ENCODE measurements at regions not wholly inside any gene's neighbourhood (a gene's known extent, or its start where the extent isn't known, plus 50 kb on each side); places are given as distances from the start of the nearest gene placed in this dataset.

DNA sequence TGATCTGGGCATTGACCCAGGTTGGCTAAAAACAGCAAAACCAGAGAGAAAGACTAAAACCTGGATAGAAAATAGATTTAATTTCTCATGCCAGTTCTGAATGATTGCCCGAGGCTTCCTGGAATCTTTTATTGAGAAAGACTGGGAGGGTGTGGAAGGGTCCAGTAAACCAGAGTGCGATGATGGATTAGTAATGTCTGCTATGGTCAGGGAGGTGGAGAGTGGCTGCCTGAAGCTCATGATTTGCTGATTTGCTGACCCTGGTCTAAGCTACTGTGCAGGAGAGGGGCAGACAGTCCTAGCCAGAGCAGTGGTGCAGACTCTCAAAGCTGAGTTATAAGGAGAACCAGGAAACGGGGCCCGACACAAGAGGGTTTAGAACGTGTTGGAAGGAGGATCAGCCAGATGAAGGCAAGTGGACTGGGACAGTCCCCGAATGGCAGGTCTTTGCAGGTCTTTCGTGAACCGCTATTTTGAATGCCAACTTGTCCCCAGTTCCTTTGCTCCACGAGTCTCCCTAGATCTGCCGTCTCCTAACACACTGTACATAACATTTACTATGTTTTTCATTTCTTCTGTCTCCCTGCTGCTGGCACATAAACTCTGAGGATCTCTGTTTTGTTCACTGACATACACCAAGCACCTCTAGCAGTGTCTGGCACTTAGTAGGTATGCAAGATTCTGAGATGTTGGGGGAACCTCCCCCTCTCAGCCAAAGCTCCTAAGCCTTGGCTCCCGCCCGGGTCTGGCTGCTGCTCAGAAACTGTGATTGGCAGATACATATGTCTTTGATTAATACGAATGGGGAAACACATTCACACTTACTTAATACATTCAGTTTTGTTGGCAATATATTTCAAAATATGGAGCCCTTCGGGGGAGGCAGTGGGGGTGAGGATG is 237.3 kb upstream of the TNRC6C start:
- DNase-seq = no peak

DNA sequence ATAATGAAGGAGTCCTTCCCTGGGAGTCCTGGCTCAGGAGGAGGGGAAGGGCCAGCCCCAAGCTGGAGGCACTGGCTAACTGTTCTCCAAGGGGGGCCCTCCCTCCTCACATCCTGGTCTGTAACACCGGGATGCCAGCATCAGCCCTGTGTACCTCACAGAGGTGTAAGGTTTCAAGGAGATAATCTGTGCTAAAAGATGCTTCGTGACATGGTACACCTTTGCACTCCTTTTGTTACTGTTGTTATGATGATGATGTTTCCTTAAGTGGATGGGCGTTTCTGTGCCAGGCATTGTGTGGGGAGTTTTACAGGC is 236.7 kb upstream of the TNRC6C start:
- no peak for DNase-seq

DNA sequence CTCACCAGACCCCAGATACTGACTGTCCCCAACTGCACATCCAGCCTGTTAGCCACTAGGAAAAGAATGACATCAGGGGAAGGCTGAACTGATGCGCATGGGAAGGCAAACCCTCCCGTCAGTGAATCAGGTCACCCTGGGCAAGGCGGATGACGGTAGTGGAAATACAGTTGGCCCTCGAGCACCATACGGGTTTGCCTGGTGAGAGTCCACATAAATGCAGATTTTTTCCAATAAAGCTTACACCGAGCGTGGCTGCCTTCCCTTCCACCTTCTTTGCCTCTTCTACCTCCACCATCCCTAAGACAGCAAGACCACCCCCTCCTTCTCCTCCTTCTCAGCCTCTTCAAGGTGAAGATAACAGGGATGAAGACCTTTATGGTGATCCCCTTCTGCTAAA is 236.1 kb upstream of the TNRC6C start:
- no peak for DNase-seq

DNA sequence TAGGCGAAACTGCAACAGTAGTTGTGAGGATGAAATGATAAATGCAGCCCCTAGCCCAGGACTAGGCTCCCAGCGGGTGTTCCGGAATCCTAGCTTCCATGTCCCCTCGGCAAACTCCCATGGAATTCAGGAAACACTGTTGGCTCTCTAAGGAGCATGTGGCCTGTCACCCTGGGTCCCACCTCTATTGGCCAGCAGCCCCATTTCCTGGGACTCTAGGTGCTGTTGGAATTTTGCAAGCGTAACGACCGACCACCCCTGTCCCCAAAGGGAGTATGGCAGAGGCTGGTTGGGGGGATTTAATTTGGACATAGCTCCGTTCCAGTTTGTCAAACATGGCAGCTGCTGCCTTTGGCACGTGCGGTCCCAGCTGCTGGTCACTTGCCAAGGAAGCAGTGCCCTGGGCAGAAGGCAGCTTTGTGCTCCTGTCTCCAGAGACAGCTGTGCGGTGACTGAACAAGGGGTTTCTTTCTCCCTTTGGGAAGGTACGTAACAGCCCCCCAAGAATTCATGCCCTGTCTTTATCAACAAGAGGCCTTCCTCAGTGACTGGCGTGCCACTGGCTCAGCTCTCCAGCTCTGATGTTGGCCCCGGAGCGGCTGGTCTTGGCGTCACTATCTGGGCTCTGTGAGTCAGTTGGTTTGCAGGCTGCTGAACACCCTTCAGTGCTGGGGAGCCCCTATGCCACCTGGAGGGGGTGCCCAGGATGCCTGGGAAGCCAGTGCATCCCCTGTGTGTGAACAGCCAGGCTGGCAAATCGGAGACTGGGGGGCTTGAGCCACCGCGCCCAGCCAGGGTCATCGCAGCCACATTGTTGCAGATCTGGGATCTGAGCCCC is 235.2 kb upstream of the TNRC6C start:
- DNase-seq = no peak

DNA sequence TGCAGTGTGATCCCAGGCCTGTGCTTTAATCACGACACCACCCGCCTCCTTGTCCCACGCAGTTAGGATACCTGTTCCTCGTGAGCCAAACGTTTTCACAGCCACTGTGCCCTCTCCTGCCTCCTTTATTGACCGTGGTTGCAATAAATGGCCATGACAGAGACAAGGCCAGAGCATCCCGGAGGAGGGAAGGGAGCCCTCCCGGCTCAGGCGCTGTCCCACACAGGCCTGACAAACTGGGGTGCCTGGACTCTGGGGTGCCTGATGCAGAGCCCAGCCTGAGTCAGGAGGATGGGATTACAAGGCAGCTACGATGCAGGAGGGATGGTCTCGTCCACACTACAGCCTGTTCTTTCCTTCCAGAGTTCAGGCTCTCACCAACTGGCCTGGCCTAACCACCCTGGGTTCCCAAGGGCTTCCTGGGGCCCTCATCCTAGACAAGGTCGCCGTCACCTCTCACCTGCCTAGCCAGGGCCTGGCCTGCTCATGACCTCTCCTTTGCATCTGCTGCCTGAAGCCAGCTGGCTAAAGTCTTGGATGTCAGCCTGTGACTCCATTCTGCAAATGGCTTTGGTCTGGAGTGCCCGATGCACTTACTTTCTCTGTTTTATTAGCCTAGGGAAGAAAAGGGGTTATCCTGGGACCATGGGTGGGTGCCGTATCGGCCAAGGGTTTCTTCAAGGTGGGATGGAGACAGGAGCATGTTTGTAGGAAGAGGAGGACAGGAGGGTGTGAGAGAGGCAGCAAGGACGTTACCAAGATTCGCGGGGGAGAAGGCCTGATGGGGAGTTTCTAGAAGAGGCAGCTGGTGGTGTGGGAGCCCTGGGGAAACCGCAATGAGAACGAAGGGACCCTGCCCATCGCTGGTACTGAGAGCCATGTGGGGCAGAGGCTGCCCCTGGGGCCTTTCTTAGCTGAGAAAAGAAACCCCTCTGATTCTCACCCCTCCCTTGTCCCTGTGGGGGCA is 234.3 kb upstream of the TNRC6C start:
- no peak for DNase-seq

DNA sequence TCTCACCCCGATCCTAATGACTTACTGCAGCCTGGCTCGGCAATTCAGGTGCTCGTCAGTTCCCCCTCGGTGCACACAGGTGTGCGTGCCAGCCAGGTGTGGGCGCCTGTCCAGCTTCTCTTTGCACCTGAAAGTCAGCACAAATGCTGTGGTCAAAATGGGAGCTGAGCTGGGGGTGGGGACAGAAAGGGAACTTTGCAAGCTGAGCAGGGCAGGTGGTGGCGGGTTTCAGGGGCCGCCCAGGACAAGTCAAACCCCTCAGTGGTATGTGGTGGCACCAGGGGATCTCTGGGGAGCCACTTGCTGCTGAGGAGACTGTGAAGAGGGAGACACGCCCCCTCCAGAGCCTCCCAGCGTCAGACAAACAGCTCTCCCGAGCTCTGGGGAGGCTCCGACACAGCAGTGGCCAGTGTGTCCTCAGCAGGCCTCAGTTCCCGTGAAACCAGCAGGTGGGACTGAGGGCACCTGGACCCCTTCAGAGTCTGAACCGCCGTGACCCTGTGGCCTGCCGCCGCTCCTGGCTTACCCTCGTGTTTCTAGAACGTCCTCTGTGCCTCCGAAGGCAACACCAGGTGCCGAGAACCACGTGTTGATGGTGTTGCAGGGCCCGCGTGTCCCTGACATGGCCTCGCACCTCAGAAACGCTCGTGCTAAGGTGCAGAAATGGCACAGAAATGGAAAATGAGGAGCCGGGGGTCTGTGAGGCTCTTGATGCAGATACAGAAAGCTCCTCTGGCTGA is 233.5 kb upstream of the TNRC6C start:
- no peak for DNase-seq

DNA sequence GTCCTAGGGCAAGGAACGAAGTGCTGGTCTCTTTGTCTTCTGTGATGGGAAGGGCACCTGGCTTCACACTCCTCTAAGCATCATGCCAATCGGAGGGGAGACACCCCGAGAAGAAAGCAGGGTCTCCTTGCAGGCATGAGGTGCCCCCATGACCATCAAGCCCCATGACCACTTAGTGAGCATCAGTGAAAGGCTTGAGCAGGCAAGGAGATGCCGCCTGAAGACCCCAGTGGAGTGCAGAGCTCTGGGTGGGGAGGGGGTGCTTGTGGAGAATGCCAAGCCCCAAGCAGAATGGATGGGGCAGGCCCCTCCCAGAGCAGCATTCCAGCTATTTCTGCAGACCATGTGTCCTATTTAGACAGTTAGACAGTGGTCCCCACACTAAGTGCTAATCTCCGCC is 232.7 kb upstream of the TNRC6C start:
- DNase-seq = no peak

DNA sequence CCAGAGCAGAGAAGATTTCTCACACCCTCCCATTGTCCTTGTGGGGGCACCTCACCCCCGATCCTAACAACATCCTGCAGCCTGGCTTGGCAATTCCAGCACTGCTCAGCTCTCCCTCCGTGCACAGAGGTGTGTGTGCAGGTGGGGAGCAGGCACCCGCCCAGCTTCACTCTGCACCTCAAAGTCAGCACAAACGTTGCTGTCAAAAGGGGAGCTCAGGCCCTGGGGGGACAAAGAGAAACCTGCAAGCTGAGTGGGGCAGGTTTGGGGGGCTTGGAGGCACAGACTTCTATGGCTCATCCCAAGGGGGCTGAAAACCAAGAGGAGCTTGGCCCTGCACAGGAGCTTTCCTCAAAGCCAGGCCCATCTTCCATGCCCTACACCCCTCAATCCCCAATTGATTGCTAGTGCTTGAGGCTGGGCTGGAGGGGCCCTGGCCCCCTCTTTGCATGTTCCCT is 231.9 kb upstream of the TNRC6C start:
- no peak for DNase-seq

DNA sequence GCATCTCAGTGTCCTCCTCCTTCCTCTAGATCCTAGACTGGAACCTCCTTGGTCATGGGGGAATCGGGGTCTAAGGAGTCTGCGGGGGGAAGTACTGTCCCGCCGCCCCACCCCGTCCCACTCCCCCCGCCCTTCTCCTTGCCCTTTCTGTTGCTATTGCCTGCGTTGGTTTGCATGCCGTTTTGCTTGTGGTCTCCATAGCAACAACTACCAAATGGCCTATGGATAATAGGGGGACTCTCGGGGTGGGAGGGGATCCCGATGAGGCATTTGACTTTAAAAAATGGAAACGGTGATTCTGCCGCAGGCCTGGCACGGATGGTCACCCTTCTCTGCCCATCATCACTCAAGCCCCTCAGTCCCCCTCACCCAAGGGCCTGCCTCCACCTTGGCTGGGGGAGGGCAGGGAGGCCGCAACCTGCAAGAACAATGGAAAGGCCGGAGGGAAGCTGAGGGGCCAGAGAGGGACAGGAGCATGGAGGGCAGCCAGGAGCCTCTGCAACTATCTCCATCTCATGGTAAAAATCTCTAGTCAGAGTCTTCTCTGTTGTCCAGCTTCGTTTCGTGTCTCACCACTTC is 231.4 kb upstream of the TNRC6C start:
- DNase-seq = no peak

DNA sequence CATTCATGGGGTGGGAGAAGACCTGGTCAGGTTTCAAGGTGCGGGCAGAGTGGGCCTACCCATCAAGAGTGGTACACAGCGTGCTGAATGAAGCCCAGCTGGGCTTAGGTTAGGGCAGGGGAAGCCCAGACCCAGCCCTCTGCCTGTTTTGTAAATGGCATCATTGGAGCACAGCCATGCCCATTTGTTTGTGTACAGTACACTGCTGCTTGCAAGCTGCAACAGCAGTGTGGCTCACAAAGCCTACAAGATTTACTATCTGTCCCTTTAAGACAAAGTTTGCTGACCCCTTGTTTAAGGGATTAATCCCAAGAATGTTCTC is 230.1 kb upstream of the TNRC6C start:
- no peak for DNase-seq

DNA sequence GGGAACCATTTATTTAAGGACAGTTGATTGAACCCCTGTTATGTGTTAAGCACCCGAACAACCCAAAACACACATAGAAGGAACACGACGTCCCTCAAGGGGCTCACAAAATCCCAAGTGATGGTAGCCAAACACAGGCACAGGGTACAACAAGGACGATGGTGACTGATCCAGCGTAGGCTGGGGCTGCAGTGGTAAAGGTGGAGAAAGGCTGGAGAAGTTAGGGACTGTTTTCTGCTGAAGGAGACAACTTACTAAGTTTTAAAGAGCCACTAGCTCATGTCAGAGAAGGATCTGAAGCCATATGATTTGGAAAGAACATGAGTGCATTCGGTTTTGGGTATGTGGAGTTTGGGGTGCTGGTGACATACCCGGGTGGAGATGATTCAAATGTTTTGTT is 229.6 kb upstream of the TNRC6C start:
- no peak for DNase-seq

DNA sequence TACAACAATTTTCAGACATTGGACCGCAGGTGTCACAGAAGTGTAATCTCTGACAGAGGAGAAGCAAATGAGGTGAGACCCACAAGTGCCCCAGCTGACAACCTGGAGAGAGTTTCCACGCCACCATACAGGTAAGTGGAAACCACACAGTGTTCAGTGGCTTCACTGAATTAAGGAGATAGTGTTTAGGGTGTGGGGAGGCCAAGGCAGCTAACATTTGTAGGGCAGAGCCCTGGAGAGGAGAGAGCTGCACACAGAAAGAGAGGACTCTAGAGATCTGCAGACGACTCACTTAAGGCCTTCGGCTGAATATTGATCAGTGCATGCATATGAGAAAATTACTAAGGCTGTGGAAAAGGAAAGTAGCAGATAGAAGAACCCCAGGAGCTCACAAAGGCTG is 228.9 kb upstream of the TNRC6C start:
- DNase-seq = no peak

DNA sequence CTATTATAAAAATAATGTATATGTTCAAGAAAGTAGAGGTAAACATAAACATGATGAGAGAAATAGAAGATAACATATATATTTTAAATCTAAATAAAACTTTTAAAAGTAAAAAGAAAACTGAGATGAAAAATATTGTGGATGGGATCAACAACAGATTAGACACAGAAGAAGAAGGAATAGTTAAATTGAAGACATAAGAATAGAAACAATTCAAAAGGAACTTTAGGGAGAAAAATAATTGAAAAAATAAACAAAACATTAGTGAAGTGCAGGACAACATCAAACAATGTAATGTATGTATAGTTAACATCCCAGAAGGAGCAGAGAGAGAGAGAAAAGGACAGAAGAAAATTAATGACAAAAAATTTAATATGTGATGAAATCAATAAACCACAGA is 228.1 kb upstream of the TNRC6C start:
- DNase-seq = no peak

DNA sequence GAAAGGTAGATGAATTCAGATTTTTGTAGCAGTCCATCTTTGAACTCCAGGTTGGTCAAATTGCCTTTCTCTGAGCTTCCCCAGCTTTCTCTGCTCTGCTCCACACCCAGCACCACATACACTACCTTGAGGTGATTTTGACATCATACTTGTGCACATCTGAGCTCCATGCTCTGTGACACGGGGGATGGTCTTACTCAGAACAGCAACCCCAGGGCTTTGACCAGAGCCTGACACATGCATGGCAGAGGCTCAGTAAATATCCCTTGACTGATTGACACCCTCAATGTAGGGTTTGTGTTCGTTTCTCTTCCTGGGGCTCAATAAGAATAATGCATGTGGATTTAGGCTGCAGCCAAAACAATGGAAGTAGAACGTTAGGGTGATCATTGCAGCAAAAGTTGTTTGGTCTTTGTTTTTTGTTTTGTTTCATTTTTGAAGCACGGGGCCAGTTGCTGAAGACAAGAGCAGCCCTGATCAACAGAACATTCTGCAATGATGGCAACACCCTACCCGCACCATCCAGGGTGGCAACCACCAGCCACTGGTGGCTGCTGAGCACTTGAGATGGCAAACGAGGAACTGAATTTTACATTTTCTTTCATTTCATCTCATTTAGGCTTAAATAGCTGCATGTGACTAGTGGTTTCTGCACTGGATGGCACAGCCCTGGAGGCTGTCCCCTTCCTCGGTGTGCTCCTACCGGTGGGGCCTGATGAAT is 224.8 kb upstream of the TNRC6C start:
- DNase-seq = no peak

DNA sequence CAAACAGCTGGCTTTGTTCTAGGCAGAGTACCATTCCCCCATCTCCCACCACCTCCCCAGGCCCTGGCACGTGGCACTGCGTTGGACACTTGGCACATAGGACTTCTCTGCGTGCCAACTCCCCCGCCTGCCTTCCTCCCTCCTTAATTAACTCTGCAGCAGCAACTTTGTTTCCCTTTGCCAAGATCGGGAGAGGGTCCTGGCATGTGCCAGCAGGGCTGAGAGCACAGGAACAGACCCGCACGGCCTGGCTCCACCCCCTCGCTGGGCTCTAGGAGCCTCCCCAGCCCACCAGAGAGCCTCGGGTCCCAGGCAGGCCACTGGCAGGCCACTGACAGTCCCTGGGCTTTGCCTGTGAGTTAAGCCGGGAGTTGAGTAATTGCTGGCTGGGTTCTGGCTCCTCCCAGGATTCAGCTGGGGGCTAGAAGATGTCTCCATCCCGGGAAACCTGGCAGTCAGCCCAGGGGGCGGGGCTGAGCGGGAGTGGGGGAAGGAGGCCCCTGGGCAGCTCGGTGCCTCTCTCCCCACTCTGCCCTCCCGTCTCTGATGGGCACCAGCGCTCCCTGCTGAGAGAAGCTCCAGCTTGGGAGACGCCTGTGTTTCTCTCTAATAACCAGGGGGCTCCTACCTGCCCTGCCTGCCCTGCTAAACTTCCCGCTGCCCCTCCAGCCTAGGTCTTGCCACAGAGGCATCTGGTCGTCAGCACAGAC is 224.0 kb upstream of the TNRC6C start:
- DNase-seq = no peak

DNA sequence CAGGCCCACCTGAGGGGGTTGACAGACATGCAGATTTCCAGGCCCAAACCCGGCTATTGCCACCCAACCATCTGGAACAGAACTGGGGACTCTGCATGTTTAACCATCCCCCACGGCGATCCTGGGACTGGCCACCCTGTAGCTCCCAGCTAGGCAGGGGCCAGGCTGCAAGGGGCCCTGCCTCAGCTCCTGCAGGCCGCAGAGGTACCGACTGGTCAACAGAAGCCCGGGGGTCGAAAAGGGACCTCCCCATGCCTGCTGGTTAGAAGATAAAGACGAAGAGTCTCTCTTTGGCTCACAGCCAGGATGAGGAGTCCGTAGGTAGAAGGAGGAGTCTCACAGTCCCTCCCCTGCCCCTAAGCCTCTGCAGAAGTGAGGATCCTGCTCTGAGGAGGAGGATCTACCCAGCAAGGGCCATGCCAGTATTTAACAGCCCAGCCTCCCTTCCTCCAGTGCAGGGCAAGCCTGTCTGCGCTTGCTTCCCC is 223.4 kb upstream of the TNRC6C start:
- DNase-seq = no peak

DNA sequence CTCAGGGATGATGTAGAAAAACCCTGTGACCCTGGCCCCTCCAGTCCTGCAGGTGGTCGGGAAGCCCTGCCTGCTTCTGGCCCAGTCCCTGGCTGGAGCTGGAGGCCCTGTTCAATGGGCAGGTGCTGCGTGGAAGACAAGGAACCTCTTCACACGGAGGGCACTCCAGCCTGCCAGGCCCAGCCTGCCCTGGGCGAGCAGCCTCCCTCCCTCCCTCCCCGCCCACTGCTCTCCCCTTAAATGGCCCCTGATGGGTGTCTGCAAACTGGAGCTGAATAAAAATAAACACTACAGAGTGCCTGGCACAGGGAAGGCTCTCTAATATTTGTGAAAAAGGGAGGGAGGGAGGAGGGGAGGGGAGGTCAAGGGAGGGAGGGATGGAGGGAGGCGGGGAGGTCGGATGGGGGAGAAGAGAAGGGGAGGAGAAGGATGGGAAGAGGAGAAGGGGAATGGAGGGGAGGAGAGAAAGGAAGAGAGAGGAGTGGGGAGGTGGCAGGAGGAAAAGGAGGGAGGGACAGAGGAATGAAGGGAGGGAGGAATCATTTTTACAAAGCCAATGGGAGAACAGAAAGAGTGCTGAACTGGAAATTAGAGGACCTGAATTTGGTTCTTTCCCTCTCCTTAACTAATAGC is 222.8 kb upstream of the TNRC6C start:
- DNase-seq = no peak

DNA sequence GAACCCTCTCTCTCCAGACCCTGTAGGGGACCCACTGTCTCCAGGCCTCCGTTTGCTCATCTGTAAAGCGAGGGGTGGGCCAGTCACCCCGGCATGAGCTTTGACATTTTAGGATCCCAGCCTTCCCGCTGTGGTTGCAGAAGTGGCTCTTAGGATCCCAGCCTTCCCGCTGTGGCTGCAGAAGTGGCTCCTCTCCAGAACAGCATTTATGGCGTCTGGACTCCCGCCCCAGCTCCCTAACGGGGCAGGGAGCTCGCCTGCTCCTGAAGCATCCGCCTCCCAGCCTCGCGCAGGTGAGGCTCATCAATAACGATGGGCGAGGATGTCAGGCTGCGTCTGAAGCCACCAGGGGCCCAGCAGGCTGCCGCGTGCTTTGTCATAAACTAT is 222.3 kb upstream of the TNRC6C start:
- DNase-seq = no peak

DNA sequence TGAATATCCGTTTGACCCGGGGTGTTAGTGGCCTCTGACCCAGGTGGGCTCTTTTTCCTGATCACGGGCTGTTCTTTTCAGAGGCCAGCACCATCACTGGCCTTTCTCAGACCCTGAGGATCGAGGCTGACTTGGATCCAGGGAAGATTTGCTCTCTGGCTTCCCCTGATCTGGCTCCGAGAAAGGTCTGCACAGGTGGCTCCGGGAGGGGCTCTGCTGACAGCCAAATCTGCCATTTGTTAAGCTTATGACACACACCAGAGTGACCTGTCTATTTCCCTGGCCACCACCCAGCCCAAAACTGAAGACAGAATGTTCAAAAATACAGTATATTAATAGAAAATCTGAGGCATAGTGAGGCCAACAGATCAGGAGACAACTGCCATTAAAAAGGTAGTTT is 221.8 kb upstream of the TNRC6C start:
- DNase-seq = no peak
